HEK293T (cell line): ENCODE measurements at regions not wholly inside any gene's neighbourhood (a gene's known extent, or its start where the extent isn't known, plus 50 kb on each side); places are given as distances from the start of the nearest gene placed in this dataset.
"Not testable (repeated sequence)": the region's sequence is repeated elsewhere in the genome, so short reads cannot be mapped to it uniquely, and the experiment has no call there.

Source experiments
- ARNT ChIP-seq: fragments of 450-650 bp; IDR thresholded peaks from 2 replicates; pipeline ENCODE4 v1.6.1; 2017; ENCODE audit warnings: mild to moderate bottlenecking
- BHLHE40 ChIP-seq: fragments of 450-650 bp; IDR thresholded peaks from 2 replicates; pipeline ENCODE4 v1.6.1; 2016; ENCODE audit warnings: mild to moderate bottlenecking, moderate library complexity, borderline replicate concordance
- CTBP1 ChIP-seq: fragments of 450-650 bp; IDR thresholded peaks from 2 replicates; pipeline ENCODE4 v1.6.1; 2016; ENCODE audit warnings: borderline replicate concordance
- ELF4 ChIP-seq: fragments of 450-650 bp; IDR thresholded peaks from 2 replicates; pipeline ENCODE4 v1.6.1; 2017; ENCODE audit warnings: antibody characterized with exemption
- FOXA1 ChIP-seq: fragments of 450-650 bp; IDR thresholded peaks from 2 replicates; pipeline ENCODE4 v1.6.1; 2016; ENCODE audit warnings: mild to moderate bottlenecking
- FOXM1 ChIP-seq: fragments of 450-650 bp; IDR thresholded peaks from 2 replicates; pipeline ENCODE4 v1.6.1; 2017; ENCODE audit warnings: mild to moderate bottlenecking, borderline replicate concordance
- SP1 ChIP-seq: fragments of 450-650 bp; IDR thresholded peaks from 2 replicates; pipeline ENCODE4 v1.6.1; 2017
- SUZ12 ChIP-seq: fragments of 450-650 bp; IDR thresholded peaks from 2 replicates; pipeline ENCODE4 v1.6.1; 2016; ENCODE audit warnings: mild to moderate bottlenecking
- TARDBP ChIP-seq: fragments of 450-650 bp; IDR thresholded peaks from 2 replicates; pipeline ENCODE4 v1.6.1; 2016
- TF ChIP-seq, protein P1 (sequence below): fragments of 450-650 bp; IDR thresholded peaks from 2 replicates; pipeline ENCODE4 v1.6.1; 2016

DNA sequence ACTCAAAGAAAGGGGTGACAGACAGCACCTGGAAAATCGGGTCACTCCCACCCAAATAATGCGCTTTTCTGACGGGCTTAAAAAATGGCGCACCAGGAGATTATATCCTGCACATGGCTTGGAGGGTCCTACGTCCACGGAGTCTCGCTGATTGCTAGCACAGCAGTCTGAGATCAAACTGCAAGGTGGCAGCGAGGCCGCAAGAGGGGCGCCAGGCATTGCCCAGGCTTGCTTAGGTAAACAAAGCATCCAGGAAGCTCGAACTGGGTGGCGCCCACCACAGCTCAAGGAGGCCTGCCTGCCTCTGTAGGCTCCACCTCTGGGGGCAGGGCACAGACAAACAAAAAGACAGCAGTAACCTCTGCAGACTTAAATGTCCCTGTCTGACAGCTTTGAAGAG, 741.5 kb downstream of the BCKDHB start:
- not testable (repeated sequence) for TF ChIP-seq SUZ12, CTBP1, ELF4, SP1, FOXM1, BHLHE40, FOXA1, TARDBP, ARNT
- TF ChIP-seq, protein P1, sequence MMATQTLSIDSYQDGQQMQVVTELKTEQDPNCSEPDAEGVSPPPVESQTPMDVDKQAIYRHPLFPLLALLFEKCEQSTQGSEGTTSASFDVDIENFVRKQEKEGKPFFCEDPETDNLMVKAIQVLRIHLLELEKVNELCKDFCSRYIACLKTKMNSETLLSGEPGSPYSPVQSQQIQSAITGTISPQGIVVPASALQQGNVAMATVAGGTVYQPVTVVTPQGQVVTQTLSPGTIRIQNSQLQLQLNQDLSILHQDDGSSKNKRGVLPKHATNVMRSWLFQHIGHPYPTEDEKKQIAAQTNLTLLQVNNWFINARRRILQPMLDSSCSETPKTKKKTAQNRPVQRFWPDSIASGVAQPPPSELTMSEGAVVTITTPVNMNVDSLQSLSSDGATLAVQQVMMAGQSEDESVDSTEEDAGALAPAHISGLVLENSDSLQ = not testable (repeated sequence)
